ENCODE measurements at regions not wholly inside any gene's neighbourhood (a gene's known extent, or its start where the extent isn't known, plus 50 kb on each side); places are given as distances from the start of the nearest gene placed in this dataset.

- Histone ChIP-seq H3K27ac (ENCODE audit: low read depth, low read length) (no peak overlapping the region), H3K9ac (ENCODE audit: low read length) (no peak overlapping the region), H3K27me3 (ENCODE audit: low read length) (no peaks in the 10 kb centered on the region), H3K9me2 (replicated peaks; ENCODE audit: insufficient read depth, low read length) (no peaks in the 10 kb centered on the region), H4K20me1 (ENCODE audit: low read depth, low read length) (no peaks in the 10 kb centered on the region), H3K4me3 (ENCODE audit: insufficient read depth, low read length, poor library complexity, severe bottlenecking) (no peak overlapping the region), H3K79me2 (ENCODE audit: insufficient read depth, low read length) (no peaks in the 10 kb centered on the region), H3K9me3 (ENCODE audit: insufficient read depth, low read length) (no peaks in the 10 kb centered on the region), H3K4me2 (ENCODE audit: low read depth, low read length, poor library complexity, severe bottlenecking) (no peak overlapping the region), H3K36me3 (ENCODE audit: low read length) (no peaks in the 10 kb centered on the region), H2AFZ (ENCODE audit: low read depth, low read length, severe bottlenecking) (no peak overlapping the region), H3F3A (ENCODE audit: insufficient read depth) (no peaks in the 10 kb centered on the region)
- no peak for TF ChIP-seq EZH2phosphoT487 (conservative IDR thresholded peaks at IDR 0.05; ENCODE audit: low read length)
- TF ChIP-seq CTCF (IDR thresholded peaks at IDR 0.05; ENCODE audit: insufficient read depth, low read length, poor library complexity, severe bottlenecking), result no peak
Observed at GRCh38 chr6:98777762-98778161, 56.6 kb upstream of the POU3F2 start.

GRCh38 chr6:98779618-98780017 lies 54.8 kb upstream of the POU3F2 start:
- Histone ChIP-seq H3K27ac (ENCODE audit: low read depth, low read length) (no peak overlapping the region), H3K9me2 (replicated peaks; ENCODE audit: insufficient read depth, low read length) (no peaks in the 10 kb centered on the region), H4K20me1 (ENCODE audit: low read depth, low read length) (no peaks in the 10 kb centered on the region), H3K79me2 (ENCODE audit: insufficient read depth, low read length) (no peaks in the 10 kb centered on the region), H3K36me3 (ENCODE audit: low read length) (no peaks in the 10 kb centered on the region), H3F3A (ENCODE audit: insufficient read depth) (no peaks in the 10 kb centered on the region), H2AFZ (ENCODE audit: low read depth, low read length, severe bottlenecking) (no peak overlapping the region), H3K27me3 (ENCODE audit: low read length) (no peaks in the 10 kb centered on the region), H3K4me3 (ENCODE audit: insufficient read depth, low read length, poor library complexity, severe bottlenecking) (no peak overlapping the region), H3K9ac (ENCODE audit: low read length) (no peak overlapping the region), H3K4me2 (ENCODE audit: low read depth, low read length, poor library complexity, severe bottlenecking) (no peak overlapping the region), H3K9me3 (ENCODE audit: insufficient read depth, low read length) (no peaks in the 10 kb centered on the region)
- TF ChIP-seq CTCF (IDR thresholded peaks at IDR 0.05; ENCODE audit: insufficient read depth, low read length, poor library complexity, severe bottlenecking) (no peak), EZH2phosphoT487 (conservative IDR thresholded peaks at IDR 0.05; ENCODE audit: low read length) (no peak)

- H2AFZ ChIP-seq (ENCODE audit: low read depth, low read length, severe bottlenecking), result no peak overlapping the region
- H3K4me2 ChIP-seq (ENCODE audit: low read depth, low read length, poor library complexity, severe bottlenecking), result no peak overlapping the region
- H3K79me2 ChIP-seq (ENCODE audit: insufficient read depth, low read length), result no peaks in the 10 kb centered on the region
- no peak overlapping the region for H3K9ac ChIP-seq (ENCODE audit: low read length)
- no peaks in the 10 kb centered on the region for H3K9me3 ChIP-seq (ENCODE audit: insufficient read depth, low read length)
- no peaks in the 10 kb centered on the region for H4K20me1 ChIP-seq (ENCODE audit: low read depth, low read length)
- no peaks in the 10 kb centered on the region for H3K36me3 ChIP-seq (ENCODE audit: low read length)
- H3K4me3 ChIP-seq (ENCODE audit: insufficient read depth, low read length, poor library complexity, severe bottlenecking), result no peak overlapping the region
- TF ChIP-seq EZH2phosphoT487 (conservative IDR thresholded peaks at IDR 0.05; ENCODE audit: low read length), result no peak
- no peak for TF ChIP-seq CTCF (IDR thresholded peaks at IDR 0.05; ENCODE audit: insufficient read depth, low read length, poor library complexity, severe bottlenecking)
- no peak overlapping the region for H3K27ac ChIP-seq (ENCODE audit: low read depth, low read length)
- no peaks in the 10 kb centered on the region for H3F3A ChIP-seq (ENCODE audit: insufficient read depth)
- no peaks in the 10 kb centered on the region for H3K9me2 ChIP-seq (replicated peaks; ENCODE audit: insufficient read depth, low read length)
- H3K27me3 ChIP-seq (ENCODE audit: low read length), result no peaks in the 10 kb centered on the region
Observed at GRCh38 chr6:98782772-98783171, 51.6 kb upstream of the POU3F2 start.

GRCh38 chr6:98783578-98783977 lies 50.8 kb upstream of the POU3F2 start:
- no peak overlapping the region for H3K4me3 ChIP-seq (ENCODE audit: insufficient read depth, low read length, poor library complexity, severe bottlenecking)
- H3F3A ChIP-seq (ENCODE audit: insufficient read depth), result no peaks in the 10 kb centered on the region
- no peaks in the 10 kb centered on the region for H4K20me1 ChIP-seq (ENCODE audit: low read depth, low read length)
- H3K79me2 ChIP-seq (ENCODE audit: insufficient read depth, low read length), result no peaks in the 10 kb centered on the region
- H3K9ac ChIP-seq (ENCODE audit: low read length), result no peak overlapping the region
- TF ChIP-seq CTCF (IDR thresholded peaks at IDR 0.05; ENCODE audit: insufficient read depth, low read length, poor library complexity, severe bottlenecking) (no peak), EZH2phosphoT487 (conservative IDR thresholded peaks at IDR 0.05; ENCODE audit: low read length) (no peak)
- no peak overlapping the region for H3K27ac ChIP-seq (ENCODE audit: low read depth, low read length)
- H3K4me2 ChIP-seq (ENCODE audit: low read depth, low read length, poor library complexity, severe bottlenecking), result no peak overlapping the region
- H2AFZ ChIP-seq (ENCODE audit: low read depth, low read length, severe bottlenecking), result no peak overlapping the region
- H3K36me3 ChIP-seq (ENCODE audit: low read length), result no peaks in the 10 kb centered on the region
- H3K9me3 ChIP-seq (ENCODE audit: insufficient read depth, low read length), result no peaks in the 10 kb centered on the region
- H3K9me2 ChIP-seq (replicated peaks; ENCODE audit: insufficient read depth, low read length), result no peaks in the 10 kb centered on the region
- H3K27me3 ChIP-seq (ENCODE audit: low read length), result no peaks in the 10 kb centered on the region
